Pancreas (tissue), 10 donors: ENCODE measurements at regions not wholly inside any gene's neighbourhood (a gene's known extent, or its start where the extent isn't known, plus 50 kb on each side); places are given as distances from the start of the nearest gene placed in this dataset.

Experiments
- ATAC-seq, 4 donors: fragments of 200-7000 bp; cut with Tn5 transposase; one replicate each; pipeline versions ENCODE4 v1.8.0 to v1.9.1; 2020; ENCODE audit warnings: mild to moderate bottlenecking in 4 of 4, moderate library complexity in 4 of 4
- DNase-seq, 6 donors: peaks; one replicate each; pipeline ENCODE4 v3.0.0-alpha.2; 2020
- FAIRE-seq: peaks from 2 replicates; lab custom pipeline; 2012; peaks lifted over from hg19 to GRCh38; lab: Jason Lieb, UNC
- H3K27ac ChIP-seq, 4 donors: fragments of 200-600 bp; sonication (generic); 1 replicate in 3 of 4; 2 replicates in 1 of 4; pipeline versions ENCODE4 v1.5.0 to v1.8.0; 2020
- H3K27me3 ChIP-seq, 4 donors: fragments of 200-600 bp; one replicate each; pipeline ENCODE4 v1.8.0; 2021
- H3K36me3 ChIP-seq, 3 donors: fragments of 200-600 bp; sonication (generic) in 1 of 3; one replicate each; pipeline versions ENCODE4 v1.5.0 to v1.8.0; 2020 to 2021
- H3K4me1 ChIP-seq, 3 donors: fragments of 200-600 bp; one replicate each; pipeline ENCODE4 v1.8.0; 2021
- H3K4me3 ChIP-seq, 4 donors: fragments of 200-600 bp; sonication (generic) in 2 of 4; one replicate each; pipeline versions ENCODE4 v1.5.0 to v1.8.0; 2020 to 2021
- H3K9me3 ChIP-seq, 4 donors: fragments of 200-600 bp; one replicate each; pipeline ENCODE4 v1.8.0; 2021
- WGBS, 2 donors: extraction: QIAGEN DNeasy Blood & Tissue Kit; methylation state at CpG; one replicate each; pipeline ENCODE4 v1.1.7; 2013; 5-methylcytosine and 5-hydroxymethylcytosine counted together
- intact Hi-C, 3 donors: fragments of 100-400 bp; cut with DNase I; formaldehyde crosslinking; loops; one replicate each; pipeline versions ENCODE4 v1.11.1 to v1.14.2; 2022
- TF ChIP-seq, protein P1 (sequence below), 4 donors: fragments of 200-600 bp; sonication (generic) in 3 of 4; IDR thresholded peaks; one replicate each; pipeline versions ENCODE4 v1.5.0 to v1.8.0; 2021; ENCODE audit warnings: antibody characterized with exemption in 4 of 4
- donor health status: healthy with polysubstance abuse.
- donor health status: DM: no; HTN: no; CAD: no; lungs with moderate emphysema.
- donor health status: DM: no; HTN: no; CAD: no.
- donor health status: control.
- donor health status: control.
- donor health status: Bipolar disorder and iron deficiency.
- donor health status: DM: yes; HTN: yes; CAD: no.
- donor health status: DM: no; HTN: no; CAD: no.
- donor health status: DM: no; HTN: no; CAD: no.
- donor health status: DM: yes; HTN: yes; CAD: no.

DNA sequence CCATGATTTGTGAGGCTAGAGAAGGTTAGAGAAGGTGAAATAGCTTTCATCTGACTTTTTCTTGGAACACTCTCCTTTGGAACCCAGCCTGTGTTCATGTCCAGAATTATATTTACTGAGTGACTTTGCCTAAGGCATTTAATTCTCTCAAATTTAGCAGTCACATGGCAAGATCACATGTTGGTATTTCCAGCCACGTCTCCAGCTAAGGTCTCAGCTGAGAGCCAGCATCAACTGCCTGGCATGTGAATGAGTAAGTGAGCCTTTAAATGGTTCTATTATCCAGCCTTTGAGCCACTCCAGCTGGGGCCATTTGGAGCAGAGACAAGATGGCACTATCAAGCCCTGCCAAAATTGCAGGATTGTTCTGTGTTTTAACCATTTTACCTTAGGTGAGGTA is 130.2 kb upstream of the SGO1 start:
- Histone ChIP-seq H3K9me3 (no peaks in the 10 kb centered on the region), H3K4me1 (peaks cover 0 to 7% (median 6%) of the 10 kb centered on the region in 3 donors), H3K4me3 (no peak overlapping the region), H3K27ac (no peak overlapping the region), H3K36me3 (no peaks in the 10 kb centered on the region), H3K27me3 (no peaks in the 10 kb centered on the region)
- DNase-seq: peak in 1 of 6 donors; percentile 18
- FAIRE-seq: no peak
- intact Hi-C loops: no loop called here
- peak; percentile 43 to 69 (median 58) for ATAC-seq
- 0 to 14% methylated on average over 1 of the region's 1 CpG for WGBS, 2 donors
- TF ChIP-seq, protein P1, sequence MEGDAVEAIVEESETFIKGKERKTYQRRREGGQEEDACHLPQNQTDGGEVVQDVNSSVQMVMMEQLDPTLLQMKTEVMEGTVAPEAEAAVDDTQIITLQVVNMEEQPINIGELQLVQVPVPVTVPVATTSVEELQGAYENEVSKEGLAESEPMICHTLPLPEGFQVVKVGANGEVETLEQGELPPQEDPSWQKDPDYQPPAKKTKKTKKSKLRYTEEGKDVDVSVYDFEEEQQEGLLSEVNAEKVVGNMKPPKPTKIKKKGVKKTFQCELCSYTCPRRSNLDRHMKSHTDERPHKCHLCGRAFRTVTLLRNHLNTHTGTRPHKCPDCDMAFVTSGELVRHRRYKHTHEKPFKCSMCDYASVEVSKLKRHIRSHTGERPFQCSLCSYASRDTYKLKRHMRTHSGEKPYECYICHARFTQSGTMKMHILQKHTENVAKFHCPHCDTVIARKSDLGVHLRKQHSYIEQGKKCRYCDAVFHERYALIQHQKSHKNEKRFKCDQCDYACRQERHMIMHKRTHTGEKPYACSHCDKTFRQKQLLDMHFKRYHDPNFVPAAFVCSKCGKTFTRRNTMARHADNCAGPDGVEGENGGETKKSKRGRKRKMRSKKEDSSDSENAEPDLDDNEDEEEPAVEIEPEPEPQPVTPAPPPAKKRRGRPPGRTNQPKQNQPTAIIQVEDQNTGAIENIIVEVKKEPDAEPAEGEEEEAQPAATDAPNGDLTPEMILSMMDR (IDR thresholded peaks at IDR 0.05): no peak

DNA sequence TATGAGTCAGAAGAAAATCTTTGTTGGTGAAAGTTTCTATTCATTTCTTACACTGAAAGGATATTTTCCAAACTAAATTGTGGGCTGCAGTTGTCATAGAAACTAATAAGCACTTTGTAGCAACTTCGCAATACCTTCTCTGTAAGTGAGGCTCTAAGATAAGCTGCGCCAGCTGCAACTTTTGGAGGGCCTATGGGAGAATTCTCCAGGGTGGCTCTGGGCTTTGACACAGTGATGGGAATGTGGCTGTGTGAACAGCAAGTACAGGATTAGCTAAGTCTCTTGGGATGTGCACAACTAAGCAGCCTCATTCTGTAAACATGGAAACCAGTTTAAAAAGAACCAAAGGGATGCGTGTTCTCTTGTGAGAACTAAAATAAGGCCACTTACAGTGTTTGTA is 124.6 kb upstream of the SGO1 start:
- WGBS, 2 donors: 92% methylated on average over 3 of the region's 3 CpGs
- no peak overlapping the region for H3K27ac ChIP-seq
- intact Hi-C loops: no loop called here
- TF ChIP-seq, protein P1 (IDR thresholded peaks at IDR 0.05): no peak
- FAIRE-seq: no peak
- no peak for DNase-seq
- no peaks in the 10 kb centered on the region for H3K27me3 ChIP-seq
- H3K4me1 ChIP-seq: no peaks in the 10 kb centered on the region
- H3K4me3 ChIP-seq: no peak overlapping the region
- no peaks in the 10 kb centered on the region for H3K36me3 ChIP-seq
- ATAC-seq: peak in 1 of 4 donors; percentile 32
- no peaks in the 10 kb centered on the region for H3K9me3 ChIP-seq

DNA sequence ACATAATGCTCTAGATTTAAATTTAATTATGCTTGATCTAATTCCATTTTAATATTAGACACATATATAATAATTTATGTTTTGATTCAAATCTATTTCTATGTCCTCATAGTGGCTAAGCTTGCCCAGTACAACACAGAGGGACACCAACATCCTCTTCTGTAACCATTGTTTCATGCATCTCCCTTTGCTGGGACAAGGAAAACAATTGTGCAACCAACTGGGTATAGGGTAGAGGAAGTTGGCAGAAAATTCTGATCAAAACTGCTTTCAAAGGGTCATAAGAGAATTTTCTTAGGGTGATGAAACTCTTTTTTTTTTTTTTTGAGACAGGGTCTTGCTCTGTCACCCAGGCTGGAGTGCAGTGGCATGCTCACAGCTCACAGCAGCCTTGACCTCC is 121.4 kb upstream of the SGO1 start:
- FAIRE-seq (no peak), DNase-seq (no peak), ATAC-seq (no peak)
- no peak overlapping the region for H3K27ac ChIP-seq
- TF ChIP-seq, protein P1 (IDR thresholded peaks at IDR 0.05): no peak
- H3K9me3 ChIP-seq: no peaks in the 10 kb centered on the region
- no peaks in the 10 kb centered on the region for H3K36me3 ChIP-seq
- no peaks in the 10 kb centered on the region for H3K27me3 ChIP-seq
- no peaks in the 10 kb centered on the region for H3K4me1 ChIP-seq
- intact Hi-C loops: no loop called here
- no peak overlapping the region for H3K4me3 ChIP-seq

DNA sequence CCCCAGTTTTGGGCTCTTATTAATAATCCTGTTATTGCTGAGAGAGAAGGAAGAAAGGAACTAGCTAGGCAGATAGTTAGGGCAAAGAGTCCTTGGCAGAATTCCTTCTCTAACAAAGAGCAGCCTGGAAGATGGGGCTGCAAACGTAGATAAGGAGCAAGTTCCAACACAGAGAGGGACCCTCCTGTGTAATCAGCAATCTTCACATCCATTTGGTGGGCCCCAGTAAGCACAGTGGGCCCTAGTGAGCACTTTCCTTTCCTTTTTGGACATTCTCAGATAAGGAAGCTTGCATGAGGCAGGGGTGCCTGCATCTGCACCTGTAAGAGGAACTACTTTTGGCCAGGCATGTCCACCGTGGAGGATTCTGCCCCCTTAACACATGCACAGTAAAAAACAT is 119.6 kb upstream of the SGO1 start:
- no peak for FAIRE-seq
- intact Hi-C loops: no loop called here
- no peaks in the 10 kb centered on the region for H3K4me1 ChIP-seq
- no peaks in the 10 kb centered on the region for H3K9me3 ChIP-seq
- TF ChIP-seq, protein P1 (IDR thresholded peaks at IDR 0.05): no peak
- no peak for ATAC-seq
- no peaks in the 10 kb centered on the region for H3K27me3 ChIP-seq
- H3K27ac ChIP-seq: no peak overlapping the region
- 39 to 61% methylated on average over 2 of the region's 2 CpGs for WGBS, 2 donors
- no peak overlapping the region for H3K4me3 ChIP-seq
- no peak for DNase-seq
- no peaks in the 10 kb centered on the region for H3K36me3 ChIP-seq

DNA sequence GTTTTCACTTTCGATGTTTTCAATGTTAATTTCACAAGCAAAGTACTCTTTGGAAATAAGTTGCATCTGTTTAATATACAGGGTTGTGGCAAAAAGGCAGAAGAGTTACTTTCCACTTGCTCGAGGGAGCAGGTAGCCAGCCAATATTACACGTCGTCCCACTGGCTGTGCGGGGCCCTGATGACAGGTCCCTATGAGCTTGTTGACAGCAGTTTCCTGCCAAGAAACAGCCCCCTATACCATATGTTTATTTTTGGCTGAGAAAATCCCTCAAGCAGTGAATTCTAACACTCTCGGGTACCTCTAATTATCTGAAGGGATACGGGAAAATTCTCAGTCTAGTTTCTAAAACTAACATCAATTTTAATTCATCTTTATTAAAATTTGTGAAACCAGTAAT is 116.8 kb upstream of the SGO1 start:
- TF ChIP-seq, protein P1 (IDR thresholded peaks at IDR 0.05): no peak
- 90% methylated on average over 7 of the region's 7 CpGs for WGBS, 2 donors
- Histone ChIP-seq H3K27me3 (no peaks in the 10 kb centered on the region), H3K9me3 (no peaks in the 10 kb centered on the region), H3K4me3 (no peak overlapping the region), H3K27ac (no peak overlapping the region), H3K4me1 (no peaks in the 10 kb centered on the region), H3K36me3 (no peaks in the 10 kb centered on the region)
- no peak for FAIRE-seq
- no peak for DNase-seq
- intact Hi-C loops: no loop called here
- ATAC-seq: no peak
